Spleen (tissue), 11 donors: ENCODE measurements at regions not wholly inside any gene's neighbourhood (a gene's known extent, or its start where the extent isn't known, plus 50 kb on each side); places are given as distances from the start of the nearest gene placed in this dataset.
"Not testable (repeated sequence)": the region's sequence is repeated elsewhere in the genome, so short reads cannot be mapped to it uniquely, and the experiment has no call there.

Experiments used
- DNase-seq: peaks from one replicate; pipeline ENCODE4 v3.0.0-alpha.2; 2020
- H3K27ac ChIP-seq, 8 donors: fragments of 200-600 bp; sonication (generic) in 7 of 8; 1 replicate in 4 of 8; 2 replicates in 4 of 8; pipeline versions ENCODE4 v1.5.0 to v1.8.0; 2016 to 2021; ENCODE audit warnings: inconsistent platforms in 4 of 8, mild to moderate bottlenecking in 4 of 8, moderate library complexity in 1 of 8
- H3K27me3 ChIP-seq, 7 donors: fragments of 200-600 bp; sonication (generic) in 6 of 7; replicated peaks in 1 of 7; 1 replicate in 4 of 7; 2 replicates in 3 of 7; pipeline versions ENCODE4 v1.5.0 to v1.8.0; 2016 to 2021; ENCODE audit warnings: inconsistent platforms in 3 of 7, mild to moderate bottlenecking in 1 of 7
- H3K36me3 ChIP-seq, 6 donors: fragments of 200-600 bp; sonication (generic) in 5 of 6; 1 replicate in 4 of 6; 2 replicates in 2 of 6; pipeline versions ENCODE4 v1.5.0 to v1.8.0; 2016 to 2021; ENCODE audit warnings: inconsistent platforms in 2 of 6
- H3K4me1 ChIP-seq, 6 donors: fragments of 200-600 bp; sonication (generic) in 5 of 6; 1 replicate in 3 of 6; 2 replicates in 3 of 6; pipeline versions ENCODE4 v1.5.0 to v1.8.0; 2016 to 2021; ENCODE audit warnings: inconsistent platforms in 3 of 6
- H3K4me3 ChIP-seq, 8 donors: fragments of 200-600 bp; sonication (generic) in 7 of 8; 1 replicate in 4 of 8; 2 replicates in 4 of 8; pipeline versions ENCODE4 v1.5.0 to v1.8.0; 2016 to 2021; ENCODE audit warnings: inconsistent platforms in 4 of 8, mild to moderate bottlenecking in 4 of 8, moderate library complexity in 2 of 8
- H3K9me3 ChIP-seq, 8 donors: fragments of 200-600 bp; sonication (generic) in 7 of 8; 1 replicate in 4 of 8; 2 replicates in 4 of 8; pipeline versions ENCODE4 v1.5.0 to v1.8.0; 2016 to 2021; ENCODE audit warnings: inconsistent platforms in 4 of 8
- WGBS, 5 donors: extraction: QIAGEN DNeasy Blood & Tissue Kit in 3 of 5; methylation state at CpG; one replicate each; pipeline versions ENCODE4 v1.1.5 to v1.1.7; 2013 to 2018; 5-methylcytosine and 5-hydroxymethylcytosine counted together
- intact Hi-C: fragments of 100-400 bp; cut with DNase I; formaldehyde crosslinking; loops from one replicate; pipeline ENCODE4 v1.15.0; 2023; ENCODE audit warnings: low total_unique reads
- donor health status: healthy with polysubstance abuse.
- donor health status: DM: no; HTN: no; CAD: no; lungs with moderate emphysema.
- donor health status: DM: no; HTN: no; CAD: no.
- donor health status: Bipolar disorder and iron deficiency.
- donor health status: healthy.
- donor health status: DM: no; HTN: no; CAD: no.
- donor health status: DM: yes; HTN: yes; CAD: no.

- H3K36me3 ChIP-seq, H3K4me3 ChIP-seq, intact Hi-C loops, H3K27ac ChIP-seq, H3K4me1 ChIP-seq, H3K27me3 ChIP-seq: not testable (repeated sequence)
- peak; percentile 87 for DNase-seq
- WGBS, 5 donors: 76 to 85% (median 79%) methylated on average over 6 of the region's 6 CpGs
- H3K9me3 ChIP-seq: peaks cover 0 to 24% (median 8%) of the 10 kb centered on the region in 8 donors
These were observed 194.2 kb downstream of the POTEM start for GRCh38 chr14:19161251-19162033.

GRCh38 chr14:19162034-19162706 lies 194.9 kb downstream of the POTEM start:
- H3K4me1 ChIP-seq, H3K27ac ChIP-seq, H3K4me3 ChIP-seq, H3K27me3 ChIP-seq, intact Hi-C loops, H3K36me3 ChIP-seq: not testable (repeated sequence)
- peak; percentile 73 for DNase-seq
- peaks cover 0 to 22% (median 8%) of the 10 kb centered on the region in 8 donors for H3K9me3 ChIP-seq
- 20 to 70% (median 66%) methylated on average over 1 to 6 of the region's 7 CpGs for WGBS, 5 donors

- H3K4me1 ChIP-seq, H3K36me3 ChIP-seq, H3K27ac ChIP-seq, intact Hi-C loops, H3K27me3 ChIP-seq, H3K4me3 ChIP-seq: not testable (repeated sequence)
- 70 to 81% (median 76%) methylated on average over 2 of the region's 3 CpGs for WGBS, 5 donors
- H3K9me3 ChIP-seq: peaks cover 0 to 28% (median 12%) of the 10 kb centered on the region in 8 donors
- DNase-seq: peak; percentile 67
These were observed 195.7 kb downstream of the POTEM start for GRCh38 chr14:19162920-19163319.

- H3K9me3 ChIP-seq: peaks cover 0 to 33% (median 13%) of the 10 kb centered on the region in 8 donors
- H3K4me3 ChIP-seq, intact Hi-C loops, H3K36me3 ChIP-seq, H3K4me1 ChIP-seq, H3K27ac ChIP-seq, H3K27me3 ChIP-seq: not testable (repeated sequence)
- 60 to 66% (median 61%) methylated on average over 2 of the region's 2 CpGs for WGBS, 5 donors
- peak; percentile 74 for DNase-seq
These were observed 196.7 kb downstream of the POTEM start for GRCh38 chr14:19163891-19164290.

- no CpG with 5 or more reads among the region's 1 CpG for WGBS, 5 donors
- H3K27ac ChIP-seq, intact Hi-C loops, H3K4me1 ChIP-seq, H3K27me3 ChIP-seq, H3K36me3 ChIP-seq, H3K4me3 ChIP-seq: not testable (repeated sequence)
- H3K9me3 ChIP-seq: peaks cover 0 to 36% (median 13%) of the 10 kb centered on the region in 8 donors
- DNase-seq: peak; percentile 71
These were observed 197.2 kb downstream of the POTEM start for GRCh38 chr14:19164426-19164825.

- H3K4me1 ChIP-seq, H3K27ac ChIP-seq, H3K4me3 ChIP-seq, intact Hi-C loops, H3K27me3 ChIP-seq, H3K36me3 ChIP-seq: not testable (repeated sequence)
- peaks cover 0 to 35% (median 12%) of the 10 kb centered on the region in 8 donors for H3K9me3 ChIP-seq
- DNase-seq: peak; percentile 70
- 83 to 95% (median 89%) methylated on average over 2 to 3 of the region's 3 CpGs; no CpG with 5 or more reads in 1 of the 5 donors for WGBS, 5 donors
These were observed 198.8 kb downstream of the POTEM start for GRCh38 chr14:19166056-19166455.

- H3K27ac ChIP-seq, H3K27me3 ChIP-seq, H3K36me3 ChIP-seq, H3K4me3 ChIP-seq, H3K4me1 ChIP-seq, intact Hi-C loops: not testable (repeated sequence)
- H3K9me3 ChIP-seq: peaks cover 0 to 28% (median 7%) of the 10 kb centered on the region in 8 donors
- WGBS, 5 donors: 82 to 93% (median 86%) methylated on average over 8 of the region's 8 CpGs
- DNase-seq: peak; percentile 87
These were observed 200.4 kb downstream of the POTEM start for GRCh38 chr14:19167454-19168190.

- H3K27me3 ChIP-seq, H3K4me3 ChIP-seq, H3K36me3 ChIP-seq, H3K4me1 ChIP-seq, intact Hi-C loops, H3K27ac ChIP-seq: not testable (repeated sequence)
- peak; percentile 87 for DNase-seq
- 87 to 100% (median 92%) methylated on average over 4 to 7 of the region's 7 CpGs for WGBS, 5 donors
- peaks cover 0 to 28% (median 8%) of the 10 kb centered on the region in 8 donors for H3K9me3 ChIP-seq
These were observed 201.0 kb downstream of the POTEM start for GRCh38 chr14:19168261-19168660.

GRCh38 chr14:19169561-19170362 lies 202.5 kb downstream of the POTEM start:
- H3K4me3 ChIP-seq, H3K27me3 ChIP-seq, H3K4me1 ChIP-seq, H3K36me3 ChIP-seq, H3K27ac ChIP-seq, intact Hi-C loops: not testable (repeated sequence)
- peaks cover 0 to 21% (median 8%) of the 10 kb centered on the region in 8 donors for H3K9me3 ChIP-seq
- 71 to 83% (median 76%) methylated on average over 7 of the region's 7 CpGs for WGBS, 5 donors
- peak; percentile 78 for DNase-seq

- peaks cover 0 to 15% (median 5%) of the 10 kb centered on the region in 8 donors for H3K9me3 ChIP-seq
- H3K36me3 ChIP-seq, intact Hi-C loops, H3K4me1 ChIP-seq, H3K4me3 ChIP-seq, H3K27me3 ChIP-seq, H3K27ac ChIP-seq: not testable (repeated sequence)
- DNase-seq: peak; percentile 43
These were observed 205.5 kb downstream of the POTEM start for GRCh38 chr14:19172745-19173144.
